ENCODE measurements at regions not wholly inside any gene's neighbourhood (a gene's known extent, or its start where the extent isn't known, plus 50 kb on each side); places are given as distances from the start of the nearest gene placed in this dataset.

DNA sequence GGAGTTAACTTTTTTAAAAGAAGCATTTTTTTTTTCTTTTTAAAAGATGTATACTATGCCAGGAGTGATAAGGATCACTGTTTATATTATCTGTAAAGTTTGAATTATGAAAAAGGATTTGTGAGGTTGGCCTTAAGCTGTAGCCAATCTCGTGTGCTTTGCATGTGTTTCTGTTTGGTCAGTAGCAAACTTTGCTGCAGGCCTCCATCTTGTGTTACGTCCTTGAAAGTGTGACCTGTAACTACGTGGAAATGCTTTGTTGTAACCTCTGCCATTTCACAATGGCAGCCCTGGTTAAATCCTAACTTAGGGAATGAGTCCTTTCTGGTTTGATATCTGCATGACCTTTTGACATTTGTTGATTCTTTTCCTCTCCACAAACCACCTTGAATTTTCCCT lies 1345.6 kb downstream of the NSUN3 start:
- Histone ChIP-seq H2BK15ac (ENCODE audit: low read length) (no peak overlapping the region), H2BK5ac (ENCODE audit: low read depth, low read length) (peak overlapping the region; percentile 67; the same call in 1 of the 2 replicates), H3K9ac (replicated peaks in 1 of 4; ENCODE audit: extremely low read depth in 1 of 4, low read depth in 3 of 4, low read length in 3 of 4) (no peak overlapping the region), H3K9me3 (ENCODE audit: insufficient read depth in 2 of 2, low read depth in 1 of 2, low read length in 1 of 2) (peaks cover 7 to 8% of the 10 kb centered on the region in 2 experiments; a peak in 3 of 4 replicates), H3K56ac (replicated peaks; ENCODE audit: insufficient read length, low read depth, low read length) (no peak overlapping the region), H3K23me2 (ENCODE audit: low read depth, low read length) (no peaks in the 10 kb centered on the region; the same call in 1 of the 2 replicates), H4K8ac (ENCODE audit: extremely low read depth, insufficient read depth, low read length) (no peak overlapping the region), H3K27me3 (replicated peaks in 1 of 4; ENCODE audit: control insufficient read depth in 3 of 4, extremely low read depth in 1 of 4, insufficient read depth in 3 of 4, low read length in 3 of 4) (no peaks in the 10 kb centered on the region), H4K5ac (ENCODE audit: insufficient read length, low read depth, low read length) (peak overlapping the region; percentile 28), H2BK120ac (replicated peaks; ENCODE audit: low read depth, low read length) (peak overlapping the region; percentile 76), H2BK20ac (ENCODE audit: low read length) (no peak overlapping the region; the same call in 1 of the 2 replicates), H3K4me2 (ENCODE audit: insufficient read depth in 1 of 2, low read depth in 2 of 2, low read length in 2 of 2) (peak overlapping the region in 1 of 2 experiments; percentile 32; a peak in 1 of 4 replicates), H4K20me1 (replicated peaks in 1 of 2; ENCODE audit: control insufficient read depth in 1 of 2, insufficient read depth in 2 of 2, low read length in 2 of 2) (no peaks in the 10 kb centered on the region), H3K14ac (ENCODE audit: insufficient read length) (no peak overlapping the region), H3K79me2 (ENCODE audit: control insufficient read depth in 1 of 2, insufficient read depth in 2 of 2, low read length in 2 of 2) (no peaks in the 10 kb centered on the region), H2AFZ (ENCODE audit: low read length) (peak overlapping the region; percentile 68; the same call in 1 of the 2 replicates), H3K18ac (ENCODE audit: extremely low read depth, low read length) (peak overlapping the region; percentile 71; the same call in 1 of the 2 replicates), H3K27ac (ENCODE audit: low read depth, low read length) (no peak overlapping the region), H3K23ac (ENCODE audit: insufficient read length) (no peak overlapping the region), H3K79me1 (ENCODE audit: low read depth, low read length) (no peaks in the 10 kb centered on the region), H2BK12ac (ENCODE audit: low read depth, low read length) (peak overlapping the region; percentile 89), H4K91ac (replicated peaks; ENCODE audit: insufficient read length, low read length) (no peak overlapping the region), H2AK5ac (ENCODE audit: low read depth, low read length) (no peak overlapping the region), H3K4ac (replicated peaks; ENCODE audit: insufficient read length, low read depth, low read length) (no peak overlapping the region), H3K36me3 (ENCODE audit: control insufficient read depth in 2 of 4, insufficient read depth in 4 of 4, low read length in 3 of 4) (peaks cover 0 to 4% (median 0%) of the 10 kb centered on the region in 4 experiments; a peak in 2 of 8 replicates), H3K4me3 (ENCODE audit: extremely low read depth in 1 of 4, insufficient read depth in 2 of 4, low read depth in 3 of 4, low read length in 4 of 4) (no peak overlapping the region), H3K4me1 (replicated peaks in 1 of 4; ENCODE audit: control insufficient read depth in 3 of 4, insufficient read depth in 4 of 4, low read length in 3 of 4) (peaks cover 0 to 7% (median 2%) of the 10 kb centered on the region in 4 experiments; a peak in 2 of 7 replicates)
- no peak for TF ChIP-seq ATF3 (IDR thresholded peaks at IDR 0.05; ENCODE audit: insufficient read depth, low read depth, low read length)
- TF ChIP-seq POLR2AphosphoS5 (IDR thresholded peaks at IDR 0.05; ENCODE audit: low read depth, low read length), result no peak
- peak in 1 of 2 experiments; percentile 8; a peak in 1 of 4 replicates for TF ChIP-seq RAD21 (IDR thresholded peaks at IDR 0.05 in 1 of 2, conservative IDR thresholded peaks at IDR 0.05 in 1 of 2; ENCODE audit: low read depth in 2 of 2, low read length in 2 of 2)
- peak; percentile 74 for TF ChIP-seq E2F6 (IDR thresholded peaks at IDR 0.05)
- 0 out of 2 replicates have a peak, but pooled peaks have one; percentile 13 for TF ChIP-seq RBBP5 (IDR thresholded peaks at IDR 0.05; ENCODE audit: borderline replicate concordance, low read depth, low read length)
- TF ChIP-seq JUN (IDR thresholded peaks at IDR 0.05; ENCODE audit: low read depth, low read length), result no peak
- TF ChIP-seq, protein P1, sequence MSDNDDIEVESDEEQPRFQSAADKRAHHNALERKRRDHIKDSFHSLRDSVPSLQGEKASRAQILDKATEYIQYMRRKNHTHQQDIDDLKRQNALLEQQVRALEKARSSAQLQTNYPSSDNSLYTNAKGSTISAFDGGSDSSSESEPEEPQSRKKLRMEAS (IDR thresholded peaks at IDR 0.05), result peak; percentile 71
- TF ChIP-seq YY1 (IDR thresholded peaks at IDR 0.05; ENCODE audit: low read depth, low read length), result peak; percentile 78; the same call in 1 of the 2 replicates
- TF ChIP-seq BRCA1 (IDR thresholded peaks at IDR 0.05; ENCODE audit: low read depth, low read length), result no peak
- 69% methylated on average over 3 of the region's 3 CpGs; no CpG with 5 or more reads in 1 of the 2 experiments for WGBS, 2 experiments (ENCODE audit: extremely low coverage in 1 of 2, insufficient coverage in 1 of 2, insufficient read length in 1 of 2, insufficient replicate concordance in 2 of 2, low coverage in 1 of 2, low lambda C conversion rate in 2 of 2, missing lambda C conversion rate in 1 of 2)
- ChIA-PET POLR2A (ENCODE audit: partially characterized antibody) (interaction anchor here (0.9 kb wide), 1 partner anchor 61 kb away, joined by 3 read pairs; no protein-coding TSS in a partner anchor), CTCF (ENCODE audit: partially characterized antibody) (interaction anchor here (0.6 to 1.5 kb wide), 3 partner anchors 546 to 1371 kb away, joined by 3 to 5 read pairs (median 3); no protein-coding TSS in a partner anchor)
- no peak for DNase-seq (ENCODE audit: low read depth in 1 of 2, low spot score in 2 of 2)
- no peak for FAIRE-seq

Data from H1 (cell line).